HG03439 (cell line): ENCODE measurements at regions not wholly inside any gene's neighbourhood (a gene's known extent, or its start where the extent isn't known, plus 50 kb on each side); places are given as distances from the start of the nearest gene placed in this dataset.

Experiments
- ATAC-seq: cut with Tn5 transposase; IDR thresholded peaks from one replicate; pipeline ENCODE4 v1.9.1; 2021; ENCODE audit warnings: mild to moderate bottlenecking, moderate library complexity; ENCODE audit not compliant: unreplicated experiment

- no peak for ATAC-seq
These were observed 152.8 kb downstream of the BCL11A start for GRCh38 chr2:60400462-60401246.

- ATAC-seq = no peak
These were observed 159.0 kb downstream of the BCL11A start for GRCh38 chr2:60394463-60394862.

- ATAC-seq = no peak
These were observed 161.6 kb downstream of the BCL11A start for GRCh38 chr2:60391649-60392375.

GRCh38 chr2:60391230-60391629 is 162.2 kb downstream of the BCL11A start:
- no peak for ATAC-seq

- ATAC-seq = no peak
These were observed 167.0 kb downstream of the BCL11A start for GRCh38 chr2:60386436-60386835.

GRCh38 chr2:60385648-60386047 is 167.8 kb downstream of the BCL11A start:
- ATAC-seq = no peak

- no peak for ATAC-seq
These were observed 169.9 kb downstream of the BCL11A start for GRCh38 chr2:60383401-60384143.

- no peak for ATAC-seq
These were observed 173.0 kb downstream of the BCL11A start for GRCh38 chr2:60380411-60380810.

- no peak for ATAC-seq
These were observed 173.8 kb downstream of the BCL11A start for GRCh38 chr2:60379684-60380083.

GRCh38 chr2:60379216-60379615 is 174.2 kb downstream of the BCL11A start:
- no peak for ATAC-seq

GRCh38 chr2:60377825-60378224 is 175.6 kb downstream of the BCL11A start:
- ATAC-seq = no peak

- no peak for ATAC-seq
These were observed 177.2 kb downstream of the BCL11A start for GRCh38 chr2:60376252-60376651.

- ATAC-seq = no peak
These were observed 181.8 kb downstream of the BCL11A start for GRCh38 chr2:60371681-60372080.

- ATAC-seq = no peak
These were observed 182.2 kb downstream of the BCL11A start for GRCh38 chr2:60371219-60371618.

GRCh38 chr2:60370814-60371213 is 182.6 kb downstream of the BCL11A start:
- no peak for ATAC-seq

GRCh38 chr2:60368456-60368855 is 185.0 kb downstream of the BCL11A start:
- no peak for ATAC-seq

- ATAC-seq = peak; percentile 45
These were observed 187.2 kb downstream of the BCL11A start for GRCh38 chr2:60366135-60366712.

GRCh38 chr2:60365556-60365955 is 187.9 kb downstream of the BCL11A start:
- ATAC-seq = no peak

- no peak for ATAC-seq
These were observed 189.0 kb downstream of the BCL11A start for GRCh38 chr2:60364491-60364890.

- ATAC-seq = no peak
These were observed 192.0 kb downstream of the BCL11A start for GRCh38 chr2:60361498-60361897.

- ATAC-seq = no peak
These were observed 193.9 kb downstream of the BCL11A start for GRCh38 chr2:60359569-60359968.
